Heart left ventricle (tissue), 13 donors: ENCODE measurements at regions not wholly inside any gene's neighbourhood (a gene's known extent, or its start where the extent isn't known, plus 50 kb on each side); places are given as distances from the start of the nearest gene placed in this dataset.

Experiments used
- CTCF ChIP-seq, 12 donors: fragments of 200-600 bp; sonication (generic) in 4 of 12; IDR thresholded peaks; one replicate each; pipeline versions ENCODE4 v1.5.0 to v1.8.0; 2018 to 2022; ENCODE audit warnings: antibody characterized with exemption in 12 of 12, mild to moderate bottlenecking in 5 of 12
- POLR2A ChIP-seq, 2 donors: fragments of 450-650 bp; IDR thresholded peaks; one replicate each; pipeline ENCODE4 v1.6.1; 2017; ENCODE audit warnings: antibody characterized with exemption in 2 of 2, mild to moderate bottlenecking in 2 of 2, moderate library complexity in 2 of 2
- donor health status: ischemic (EF 13 %, LVEDD 7.1; RV severe dilation, severe dysfunction).
- donor health status: DM: no; HTN: yes; CAD: no.
- donor health status: DM: no; HTN: no; CAD: no.
- donor health status: ischemic (EF 25% LVEDD 6.9; RV normal size, moderate dysfunction).
- donor health status: ischemic (EF 25% LVEDD 5.7; RV mildly dilated, moderate dysfunction).
- donor health status: ischemic (EF 35%, LVEDD 5.7; RV mildly dilated, moderate dysfunction).
- donor health status: nonischemic (EF 11% LVEDD 7.7; RV severe dilation, severe dysfunction).
- donor health status: DM: yes; HTN: yes; CAD: no.
- donor health status: PGD.
- donor health status: ischemic (EF 29% LVEDD 5.4; RV normal size, mild dysfunction).
- donor health status: nonischemic (EF 23%, LVEDD 6.1; RV moderate dilation, normal function).

GRCh38 chr20:22217712-22218352 is 366.5 kb downstream of the FOXA2 start:
- TF ChIP-seq CTCF (IDR thresholded peaks at IDR 0.05) (no peak), POLR2A (IDR thresholded peaks at IDR 0.05) (no peak)
